ENCODE measurements at regions not wholly inside any gene's neighbourhood (a gene's known extent, or its start where the extent isn't known, plus 50 kb on each side); places are given as distances from the start of the nearest gene placed in this dataset.
"Not testable (repeated sequence)": the region's sequence is repeated elsewhere in the genome, so short reads cannot be mapped to it uniquely, and the experiment has no call there.

DNA sequence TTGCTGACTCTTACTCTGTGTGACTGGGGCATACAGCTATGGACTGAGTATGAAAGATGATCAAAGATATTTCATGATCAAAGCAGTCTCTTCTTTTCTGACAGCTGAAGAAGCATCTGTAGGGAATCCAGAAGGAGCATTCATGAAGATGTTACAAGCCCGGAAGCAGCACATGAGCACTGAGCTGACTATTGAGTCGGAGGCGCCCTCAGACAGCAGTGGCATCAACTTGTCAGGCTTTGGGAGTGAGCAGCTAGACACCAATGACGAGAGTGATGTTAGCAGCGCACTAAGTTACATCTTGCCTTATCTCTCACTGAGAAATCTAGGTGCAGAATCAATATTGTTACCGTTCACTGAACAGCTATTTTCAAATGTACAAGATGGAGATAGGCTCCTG is 154.4 kb downstream of the GOSR1 start:
- not testable (repeated sequence) for H3K4me1 ChIP-seq, DNase-seq, H3K36me3 ChIP-seq, H3K4me3 ChIP-seq, H3K9me3 ChIP-seq, H3K27ac ChIP-seq, H3K27me3 ChIP-seq

- not testable (repeated sequence) for H3K4me3 ChIP-seq, H3K36me3 ChIP-seq, DNase-seq, H3K27ac ChIP-seq, H3K4me1 ChIP-seq, H3K9me3 ChIP-seq, H3K27me3 ChIP-seq
Measured at GRCh38 chr17:30625380-30625779, 148.2 kb downstream of the GOSR1 start.

- H3K4me3 ChIP-seq, H3K4me1 ChIP-seq, H3K27me3 ChIP-seq: not testable (repeated sequence)
Measured at GRCh38 chr17:30624180-30624579, 147.0 kb downstream of the GOSR1 start.

GRCh38 chr17:30609682-30610081 is 132.5 kb downstream of the GOSR1 start:
- H3K9me3 ChIP-seq, DNase-seq, H3K4me3 ChIP-seq, H3K27ac ChIP-seq, H3K4me1 ChIP-seq, H3K36me3 ChIP-seq, H3K27me3 ChIP-seq: not testable (repeated sequence)

More at GRCh38 chr17:30624180-30624579, 147.0 kb downstream of the GOSR1 start:
- not testable (repeated sequence) for DNase-seq, H3K36me3 ChIP-seq, H3K27ac ChIP-seq, H3K9me3 ChIP-seq

GRCh38 chr17:30605523-30605922 is 128.3 kb downstream of the GOSR1 start:
- H3K4me3 ChIP-seq: no peak overlapping the region
- no peak for DNase-seq
- H3K27ac ChIP-seq: no peak overlapping the region
- no peaks in the 10 kb centered on the region for H3K9me3 ChIP-seq
- no peaks in the 10 kb centered on the region for H3K4me1 ChIP-seq
- TF ChIP-seq POLR2A (IDR thresholded peaks at IDR 0.05): no peak
- TF ChIP-seq, protein P1, sequence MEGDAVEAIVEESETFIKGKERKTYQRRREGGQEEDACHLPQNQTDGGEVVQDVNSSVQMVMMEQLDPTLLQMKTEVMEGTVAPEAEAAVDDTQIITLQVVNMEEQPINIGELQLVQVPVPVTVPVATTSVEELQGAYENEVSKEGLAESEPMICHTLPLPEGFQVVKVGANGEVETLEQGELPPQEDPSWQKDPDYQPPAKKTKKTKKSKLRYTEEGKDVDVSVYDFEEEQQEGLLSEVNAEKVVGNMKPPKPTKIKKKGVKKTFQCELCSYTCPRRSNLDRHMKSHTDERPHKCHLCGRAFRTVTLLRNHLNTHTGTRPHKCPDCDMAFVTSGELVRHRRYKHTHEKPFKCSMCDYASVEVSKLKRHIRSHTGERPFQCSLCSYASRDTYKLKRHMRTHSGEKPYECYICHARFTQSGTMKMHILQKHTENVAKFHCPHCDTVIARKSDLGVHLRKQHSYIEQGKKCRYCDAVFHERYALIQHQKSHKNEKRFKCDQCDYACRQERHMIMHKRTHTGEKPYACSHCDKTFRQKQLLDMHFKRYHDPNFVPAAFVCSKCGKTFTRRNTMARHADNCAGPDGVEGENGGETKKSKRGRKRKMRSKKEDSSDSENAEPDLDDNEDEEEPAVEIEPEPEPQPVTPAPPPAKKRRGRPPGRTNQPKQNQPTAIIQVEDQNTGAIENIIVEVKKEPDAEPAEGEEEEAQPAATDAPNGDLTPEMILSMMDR (IDR thresholded peaks at IDR 0.05): no peak
- H3K36me3 ChIP-seq: no peaks in the 10 kb centered on the region
- no peaks in the 10 kb centered on the region for H3K27me3 ChIP-seq

DNA sequence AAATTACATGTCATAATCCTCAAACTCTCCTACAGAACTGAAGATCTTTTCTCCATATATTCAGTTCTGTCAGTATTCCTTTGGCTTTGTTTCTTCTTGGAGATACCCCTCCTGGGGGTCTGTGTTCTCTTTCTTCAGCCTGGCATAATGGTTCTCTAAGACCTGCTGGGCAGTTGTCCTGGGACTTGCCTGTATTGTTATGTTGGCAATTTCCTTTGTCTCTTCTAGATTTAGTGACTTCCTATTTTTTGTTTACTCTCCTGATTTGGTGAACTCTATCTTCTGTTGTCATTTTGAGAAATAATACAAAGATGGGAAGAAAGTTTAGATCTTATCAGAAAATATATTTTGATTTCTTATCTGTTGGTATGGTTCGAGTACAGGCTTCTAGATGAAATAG is 127.8 kb downstream of the GOSR1 start:
- Histone ChIP-seq H3K4me3 (no peak overlapping the region), H3K4me1 (no peaks in the 10 kb centered on the region), H3K9me3 (no peaks in the 10 kb centered on the region), H3K27me3 (no peaks in the 10 kb centered on the region), H3K36me3 (no peaks in the 10 kb centered on the region), H3K27ac (no peak overlapping the region)
- TF ChIP-seq, protein P1 (IDR thresholded peaks at IDR 0.05): no peak
- TF ChIP-seq POLR2A (IDR thresholded peaks at IDR 0.05): no peak
- DNase-seq: no peak

- not testable (repeated sequence) for H3K27ac ChIP-seq, H3K36me3 ChIP-seq, H3K4me1 ChIP-seq, H3K27me3 ChIP-seq, DNase-seq, H3K9me3 ChIP-seq
- H3K4me3 ChIP-seq: peak overlapping the region in 1 of 4 donors; percentile 17
Measured at GRCh38 chr17:30602396-30602795, 125.2 kb downstream of the GOSR1 start.

DNA sequence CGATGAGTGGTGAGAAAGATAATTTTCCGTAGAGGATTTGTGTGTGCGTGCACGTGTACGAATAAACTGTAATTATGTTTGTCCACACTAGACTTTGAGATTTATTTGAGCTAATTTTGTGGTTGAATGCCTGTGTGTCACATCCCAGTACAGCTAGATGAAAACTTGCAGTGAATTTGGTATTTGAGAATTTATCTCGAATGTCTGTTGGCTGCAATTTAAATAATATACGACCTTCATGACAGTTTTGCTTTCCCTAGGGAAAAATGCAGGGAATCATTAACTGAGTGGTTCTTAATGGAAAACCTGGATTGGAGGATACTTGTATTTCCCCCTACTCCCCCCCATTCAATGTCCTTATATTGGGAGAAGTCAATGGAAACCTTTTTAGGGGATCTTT is 124.8 kb downstream of the GOSR1 start:
- H3K27ac ChIP-seq, H3K27me3 ChIP-seq, H3K36me3 ChIP-seq, H3K9me3 ChIP-seq, H3K4me1 ChIP-seq, DNase-seq: not testable (repeated sequence)
- H3K4me3 ChIP-seq: peak overlapping the region in 2 of 4 donors; percentile 17 to 34

- Histone ChIP-seq H3K27ac (peak overlapping the region; percentile 84 to 92 (median 90)), H3K9me3 (no peaks in the 10 kb centered on the region), H3K36me3 (no peaks in the 10 kb centered on the region), H3K4me3 (peak overlapping the region; percentile 63 to 86 (median 76)), H3K4me1 (no peaks in the 10 kb centered on the region), H3K27me3 (no peaks in the 10 kb centered on the region)
- TF ChIP-seq POLR2A (IDR thresholded peaks at IDR 0.05): no peak
- TF ChIP-seq, protein P1 (IDR thresholded peaks at IDR 0.05): no peak
- DNase-seq: peak in 1 of 3 donors; percentile 53
Measured at GRCh38 chr17:30600830-30601494, 123.8 kb downstream of the GOSR1 start.
